Omental fat pad (tissue), 3 donors: ENCODE measurements at regions not wholly inside any gene's neighbourhood (a gene's known extent, or its start where the extent isn't known, plus 50 kb on each side); places are given as distances from the start of the nearest gene placed in this dataset.

ENCODE experiments used
- ATAC-seq: fragments of 150-250 bp; one replicate; pipeline ENCODE4 v1.9.1; 2016; ENCODE audit warnings: mild to moderate bottlenecking, moderate library complexity; ENCODE audit not compliant: low FRiP score
- DNase-seq: peaks from one replicate; pipeline ENCODE4 v3.0.0-alpha.2; 2019; ENCODE audit warnings: low spot score
- CTCF ChIP-seq, 3 donors: fragments of 450-650 bp; IDR thresholded peaks; one replicate each; pipeline ENCODE4 v1.5.1; 2016 to 2017; ENCODE audit warnings: antibody characterized with exemption in 3 of 3, mild to moderate bottlenecking in 3 of 3, moderate library complexity in 2 of 3

GRCh38 chr4:24203926-24204325 is 314.1 kb upstream of the PPARGC1A start:
- DNase-seq: no peak
- ATAC-seq: no peak
- TF ChIP-seq CTCF (IDR thresholded peaks at IDR 0.05): no peak

GRCh38 chr4:24202579-24202978 is 312.7 kb upstream of the PPARGC1A start:
- no peak for DNase-seq
- ATAC-seq: no peak
- TF ChIP-seq CTCF (IDR thresholded peaks at IDR 0.05): no peak

DNA sequence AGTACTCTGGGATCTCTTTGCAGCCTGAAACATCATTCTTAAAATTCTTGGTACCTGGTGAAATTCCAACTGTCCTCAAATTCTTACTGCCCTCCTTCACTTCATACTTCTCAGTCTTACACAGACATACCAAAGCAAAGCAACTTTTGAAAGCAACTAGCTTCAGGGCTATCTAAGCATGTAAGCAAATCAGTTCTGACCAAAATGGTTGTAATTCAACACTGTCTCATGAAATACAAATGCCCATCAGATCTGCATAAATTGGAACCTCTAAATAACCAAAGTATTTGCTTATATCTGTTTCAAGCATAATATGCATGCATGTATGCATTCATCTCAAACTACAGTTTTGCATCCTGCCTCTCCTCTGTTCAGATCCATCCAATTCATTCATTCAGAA is 308.1 kb upstream of the PPARGC1A start:
- DNase-seq: no peak
- no peak for ATAC-seq

GRCh38 chr4:24196785-24197184 is 306.9 kb upstream of the PPARGC1A start:
- no peak for TF ChIP-seq CTCF (IDR thresholded peaks at IDR 0.05)
- no peak for DNase-seq
- no peak for ATAC-seq

More for the DNA sequence above, 308.1 kb upstream of the PPARGC1A start:
- no peak for TF ChIP-seq CTCF (IDR thresholded peaks at IDR 0.05)

- no peak for TF ChIP-seq CTCF (IDR thresholded peaks at IDR 0.05)
Measured at GRCh38 chr4:24195991-24196736, 306.3 kb upstream of the PPARGC1A start.

GRCh38 chr4:24192018-24192641 is 302.3 kb upstream of the PPARGC1A start:
- TF ChIP-seq CTCF (IDR thresholded peaks at IDR 0.05): no peak
- ATAC-seq (no peak), DNase-seq (no peak)

More at GRCh38 chr4:24195991-24196736, 306.3 kb upstream of the PPARGC1A start:
- no peak for ATAC-seq
- DNase-seq: no peak
